MM.1S (cell line): ENCODE measurements at regions not wholly inside any gene's neighbourhood (a gene's known extent, or its start where the extent isn't known, plus 50 kb on each side); places are given as distances from the start of the nearest gene placed in this dataset.

Experiments used
- DNase-seq: peaks from one replicate; pipeline ENCODE4 v3.0.0-alpha.2; 2015
- H2AFZ ChIP-seq: fragments of 300-600 bp; sonication (generic); 2 replicates; pipeline ENCODE4 v1.6.0; 2016; ENCODE audit warnings: antibody characterized with exemption, low read length
- H3F3A ChIP-seq: fragments of 300-600 bp; sonication (generic); 2 replicates; pipeline ENCODE4 v1.6.1; 2016; ENCODE audit warnings: mild to moderate bottlenecking, antibody characterized with exemption, low read length, moderate library complexity, mixed read lengths; ENCODE audit not compliant: insufficient read depth
- H3K27ac ChIP-seq: fragments of 300-600 bp; sonication (generic); 2 replicates; pipeline ENCODE4 v1.5.1; 2016; ENCODE audit warnings: mild to moderate bottlenecking, low read length
- H3K27me3 ChIP-seq: fragments of 300-600 bp; sonication (generic); replicated peaks from 2 replicates; pipeline ENCODE4 v1.6.0; 2016; ENCODE audit warnings: low read length; ENCODE audit not compliant: insufficient read depth
- H3K36me3 ChIP-seq: fragments of 300-600 bp; sonication (generic); replicated peaks from 2 replicates; pipeline ENCODE4 v1.6.1; 2016; ENCODE audit warnings: mild to moderate bottlenecking, low read length, mixed read lengths; ENCODE audit not compliant: insufficient read depth
- H3K4me1 ChIP-seq: fragments of 300-600 bp; sonication (generic); 2 replicates; pipeline ENCODE4 v1.6.1; 2016; ENCODE audit warnings: low read length, mixed read lengths
- H3K4me2 ChIP-seq: fragments of 300-600 bp; sonication (generic); 2 replicates; pipeline ENCODE4 v1.6.0; 2016; ENCODE audit warnings: low read depth, low read length
- H3K4me3 ChIP-seq: fragments of 300-600 bp; sonication (generic); 2 replicates; pipeline ENCODE4 v1.5.1; 2016; ENCODE audit warnings: low read length, mixed read lengths
- H3K79me2 ChIP-seq: fragments of 300-600 bp; sonication (generic); 2 replicates; pipeline ENCODE4 v1.6.1; 2016; ENCODE audit warnings: mixed run types, low read length, mixed read lengths
- H3K9ac ChIP-seq: fragments of 300-600 bp; sonication (generic); 2 replicates; pipeline ENCODE4 v1.6.1; 2016; ENCODE audit warnings: low read length, mixed read lengths
- H3K9me2 ChIP-seq: fragments of 300-600 bp; sonication (generic); replicated peaks from 2 replicates; pipeline ENCODE4 v1.6.1; 2016; ENCODE audit warnings: mild to moderate bottlenecking, low read length, mixed read lengths; ENCODE audit not compliant: insufficient read depth
- H3K9me3 ChIP-seq: fragments of 300-600 bp; sonication (generic); replicated peaks from 2 replicates; pipeline ENCODE4 v1.6.1; 2016; ENCODE audit warnings: mild to moderate bottlenecking, low read length, mixed read lengths; ENCODE audit not compliant: insufficient read depth
- H4K20me1 ChIP-seq: fragments of 300-600 bp; sonication (generic); 2 replicates; pipeline ENCODE4 v1.6.1; 2016; ENCODE audit warnings: mild to moderate bottlenecking, low read length, moderate library complexity, mixed read lengths; ENCODE audit not compliant: insufficient read depth
- CTCF ChIP-seq: fragments of 300-600 bp; sonication (generic); IDR thresholded peaks from 2 replicates; pipeline ENCODE4 v1.5.1; 2016; ENCODE audit warnings: antibody characterized with exemption, low read length, mixed read lengths
- EZH2 ChIP-seq: fragments of 300-600 bp; sonication (generic); optimal IDR thresholded peaks from 2 replicates; pipeline ENCODE3; 2017; ENCODE audit warnings: low read depth, mild to moderate bottlenecking, antibody characterized with exemption, low read length, mixed read lengths
- EZH2phosphoT487 ChIP-seq: fragments of 300-600 bp; sonication (generic); IDR thresholded peaks from 2 replicates; pipeline ENCODE4 v1.6.1; 2018; ENCODE audit warnings: antibody characterized with exemption, low read length

- Histone ChIP-seq H3F3A (no peaks in the 10 kb centered on the region), H3K4me2 (no peak overlapping the region), H3K27me3 (no peaks in the 10 kb centered on the region), H3K4me3 (no peak overlapping the region), H3K79me2 (no peaks in the 10 kb centered on the region), H4K20me1 (no peaks in the 10 kb centered on the region), H3K9me2 (no peaks in the 10 kb centered on the region), H2AFZ (no peak overlapping the region), H3K9ac (no peak overlapping the region), H3K27ac (no peak overlapping the region), H3K4me1 (no peaks in the 10 kb centered on the region), H3K9me3 (no peaks in the 10 kb centered on the region), H3K36me3 (no peaks in the 10 kb centered on the region)
- TF ChIP-seq EZH2phosphoT487 (no peak), EZH2 (no peak), CTCF (no peak)
- DNase-seq, result no peak
Observed at GRCh38 chr2:395886-396285, 108.0 kb upstream of the ALKAL2 start.

GRCh38 chr2:393711-394696 is 106.1 kb upstream of the ALKAL2 start:
- Histone ChIP-seq H3K27me3 (no peaks in the 10 kb centered on the region), H3K4me1 (no peaks in the 10 kb centered on the region), H3K4me2 (peak overlapping the region; percentile 27; the same call in 1 of the 2 replicates), H2AFZ (no peak overlapping the region), H3K9ac (no peak overlapping the region), H3K79me2 (no peaks in the 10 kb centered on the region), H3K27ac (peak overlapping the region; percentile 18; the same call in 1 of the 2 replicates), H4K20me1 (no peaks in the 10 kb centered on the region), H3F3A (no peaks in the 10 kb centered on the region), H3K36me3 (no peaks in the 10 kb centered on the region), H3K9me2 (no peaks in the 10 kb centered on the region), H3K9me3 (no peaks in the 10 kb centered on the region), H3K4me3 (no peak overlapping the region; the same call in 1 of the 2 replicates)
- peak; percentile 11 for DNase-seq
- TF ChIP-seq EZH2phosphoT487, result no peak
- no peak for TF ChIP-seq EZH2
- TF ChIP-seq CTCF, result no peak

GRCh38 chr2:392926-393280 is 105.0 kb upstream of the ALKAL2 start:
- Histone ChIP-seq H3K27ac (no peak overlapping the region), H3F3A (no peaks in the 10 kb centered on the region), H3K4me1 (no peaks in the 10 kb centered on the region), H3K4me3 (no peak overlapping the region), H3K27me3 (no peaks in the 10 kb centered on the region), H3K9ac (no peak overlapping the region), H4K20me1 (no peaks in the 10 kb centered on the region), H3K79me2 (no peaks in the 10 kb centered on the region), H3K4me2 (no peak overlapping the region), H2AFZ (no peak overlapping the region), H3K36me3 (no peaks in the 10 kb centered on the region), H3K9me3 (no peaks in the 10 kb centered on the region), H3K9me2 (no peaks in the 10 kb centered on the region)
- no peak for DNase-seq
- TF ChIP-seq CTCF (no peak), EZH2phosphoT487 (no peak), EZH2 (no peak)
